ENCODE measurements at regions not wholly inside any gene's neighbourhood (a gene's known extent, or its start where the extent isn't known, plus 50 kb on each side); places are given as distances from the start of the nearest gene placed in this dataset.

DNA sequence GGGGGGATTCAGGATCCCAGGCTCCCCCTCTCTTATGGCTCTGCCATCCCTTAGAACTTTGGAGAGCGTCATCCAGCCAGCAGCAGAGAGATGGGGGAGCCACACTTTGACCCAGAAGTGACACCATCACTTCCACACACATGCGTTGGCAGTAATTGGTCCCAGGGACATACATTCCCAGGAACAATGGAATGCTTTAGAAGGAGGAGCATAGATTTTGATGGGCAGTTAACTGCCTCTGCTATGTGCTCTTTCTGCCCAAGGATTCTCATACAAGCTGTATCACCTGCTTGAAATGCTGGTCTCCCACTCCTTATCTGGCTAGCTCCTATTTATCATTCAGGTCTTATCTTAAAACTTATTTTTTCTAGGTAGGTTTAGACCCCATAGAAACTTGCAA, 109.0 kb upstream of the RPH3A start:
- Histone ChIP-seq H3K36me3 (ENCODE audit: control insufficient read depth in 2 of 3, insufficient read depth in 3 of 3, low read length in 3 of 3) (no peaks in the 10 kb centered on the region), H3K27me3 (ENCODE audit: control insufficient read depth, insufficient read depth, low read length) (no peaks in the 10 kb centered on the region), H3K27ac (ENCODE audit: low read depth in 2 of 2, low read length in 2 of 2) (no peak overlapping the region), H3K9me3 (ENCODE audit: control insufficient read depth in 2 of 3, insufficient read depth in 1 of 3, low read length in 3 of 3) (peaks cover 0 to 2% (median 0%) of the 10 kb centered on the region in 3 donors), H3K4me1 (ENCODE audit: control insufficient read depth in 2 of 3, insufficient read depth in 2 of 3, low read depth in 1 of 3, low read length in 3 of 3) (no peaks in the 10 kb centered on the region), H3K4me3 (ENCODE audit: low read length in 3 of 3) (no peak overlapping the region), H3K9ac (ENCODE audit: low read length in 3 of 3) (no peak overlapping the region)
- DNase-seq: no peak
- intact Hi-C loops (cut with DNase I): no loop called here
- no peak for FAIRE-seq
- TF ChIP-seq, protein P1, sequence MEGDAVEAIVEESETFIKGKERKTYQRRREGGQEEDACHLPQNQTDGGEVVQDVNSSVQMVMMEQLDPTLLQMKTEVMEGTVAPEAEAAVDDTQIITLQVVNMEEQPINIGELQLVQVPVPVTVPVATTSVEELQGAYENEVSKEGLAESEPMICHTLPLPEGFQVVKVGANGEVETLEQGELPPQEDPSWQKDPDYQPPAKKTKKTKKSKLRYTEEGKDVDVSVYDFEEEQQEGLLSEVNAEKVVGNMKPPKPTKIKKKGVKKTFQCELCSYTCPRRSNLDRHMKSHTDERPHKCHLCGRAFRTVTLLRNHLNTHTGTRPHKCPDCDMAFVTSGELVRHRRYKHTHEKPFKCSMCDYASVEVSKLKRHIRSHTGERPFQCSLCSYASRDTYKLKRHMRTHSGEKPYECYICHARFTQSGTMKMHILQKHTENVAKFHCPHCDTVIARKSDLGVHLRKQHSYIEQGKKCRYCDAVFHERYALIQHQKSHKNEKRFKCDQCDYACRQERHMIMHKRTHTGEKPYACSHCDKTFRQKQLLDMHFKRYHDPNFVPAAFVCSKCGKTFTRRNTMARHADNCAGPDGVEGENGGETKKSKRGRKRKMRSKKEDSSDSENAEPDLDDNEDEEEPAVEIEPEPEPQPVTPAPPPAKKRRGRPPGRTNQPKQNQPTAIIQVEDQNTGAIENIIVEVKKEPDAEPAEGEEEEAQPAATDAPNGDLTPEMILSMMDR (IDR thresholded peaks at IDR 0.05; ENCODE audit: borderline replicate concordance, extremely low read depth, insufficient read depth): no peak

DNA sequence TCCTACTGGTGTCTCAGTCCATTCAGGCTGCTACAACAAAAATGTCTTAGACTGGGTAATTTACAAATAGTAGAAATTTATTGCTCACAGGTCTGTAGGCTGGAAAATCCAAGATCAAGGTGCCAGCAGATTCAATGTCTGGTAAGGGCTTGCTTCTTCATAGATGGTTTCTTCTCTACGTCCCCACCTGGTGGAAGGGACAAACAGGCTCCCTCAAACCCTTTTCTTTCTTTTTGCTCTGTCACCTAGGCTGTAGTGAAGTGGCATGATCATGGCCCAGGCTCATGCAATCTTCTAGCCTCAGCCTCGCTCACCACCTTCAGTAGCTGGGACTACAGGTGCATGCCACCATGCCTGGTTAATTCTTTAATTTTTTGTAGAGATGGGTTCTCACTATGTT, 106.8 kb upstream of the RPH3A start:
- Histone ChIP-seq H3K36me3 (ENCODE audit: control insufficient read depth in 2 of 3, insufficient read depth in 3 of 3, low read length in 3 of 3) (no peaks in the 10 kb centered on the region), H3K27me3 (ENCODE audit: control insufficient read depth, insufficient read depth, low read length) (no peaks in the 10 kb centered on the region), H3K27ac (ENCODE audit: low read depth in 2 of 2, low read length in 2 of 2) (no peak overlapping the region), H3K4me3 (ENCODE audit: low read length in 3 of 3) (no peak overlapping the region), H3K9me3 (ENCODE audit: control insufficient read depth in 2 of 3, insufficient read depth in 1 of 3, low read length in 3 of 3) (peaks cover 0 to 2% (median 0%) of the 10 kb centered on the region in 3 donors), H3K4me1 (ENCODE audit: control insufficient read depth in 2 of 3, insufficient read depth in 2 of 3, low read depth in 1 of 3, low read length in 3 of 3) (no peaks in the 10 kb centered on the region), H3K9ac (ENCODE audit: low read length in 3 of 3) (no peak overlapping the region)
- TF ChIP-seq, protein P1 (IDR thresholded peaks at IDR 0.05; ENCODE audit: borderline replicate concordance, extremely low read depth, insufficient read depth): no peak
- FAIRE-seq: no peak
- no peak for DNase-seq
- intact Hi-C loops (cut with DNase I): no loop called here

- Histone ChIP-seq H3K4me3 (ENCODE audit: low read length in 3 of 3) (no peak overlapping the region), H3K27ac (ENCODE audit: low read depth in 2 of 2, low read length in 2 of 2) (no peak overlapping the region), H3K36me3 (ENCODE audit: control insufficient read depth in 2 of 3, insufficient read depth in 3 of 3, low read length in 3 of 3) (no peaks in the 10 kb centered on the region), H3K9ac (ENCODE audit: low read length in 3 of 3) (no peak overlapping the region), H3K27me3 (ENCODE audit: control insufficient read depth, insufficient read depth, low read length) (no peaks in the 10 kb centered on the region), H3K9me3 (ENCODE audit: control insufficient read depth in 2 of 3, insufficient read depth in 1 of 3, low read length in 3 of 3) (peaks cover 0 to 2% (median 0%) of the 10 kb centered on the region in 3 donors), H3K4me1 (ENCODE audit: control insufficient read depth in 2 of 3, insufficient read depth in 2 of 3, low read depth in 1 of 3, low read length in 3 of 3) (no peaks in the 10 kb centered on the region)
- TF ChIP-seq, protein P1 (IDR thresholded peaks at IDR 0.05; ENCODE audit: borderline replicate concordance, extremely low read depth, insufficient read depth): no peak
- no peak for FAIRE-seq
- intact Hi-C loops (cut with DNase I): no loop called here
- no peak for DNase-seq
These were observed 106.2 kb upstream of the RPH3A start for GRCh38 chr12:112685321-112685720.

DNA sequence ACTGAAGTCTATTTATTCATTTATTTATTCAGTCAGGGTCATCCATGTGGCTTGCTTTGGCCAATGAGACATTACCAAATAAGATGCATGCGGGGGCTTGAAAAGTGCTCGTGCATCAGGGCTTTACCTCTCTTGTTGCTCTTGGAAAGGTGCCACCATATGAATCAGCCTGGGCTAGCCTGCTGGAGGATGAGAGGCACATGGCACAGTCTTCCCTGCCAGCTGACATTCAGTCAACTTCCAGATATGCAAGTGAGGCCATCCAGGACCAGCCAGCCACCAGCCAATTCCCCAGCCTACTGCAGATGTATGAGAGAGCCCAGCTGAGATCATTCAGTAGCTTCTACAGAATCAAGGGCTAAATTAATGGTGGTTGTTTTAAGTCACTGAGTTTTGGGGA, 105.2 kb upstream of the RPH3A start:
- FAIRE-seq (no peak), DNase-seq (no peak)
- intact Hi-C loops (cut with DNase I): no loop called here
- Histone ChIP-seq H3K9ac (ENCODE audit: low read length in 3 of 3) (no peak overlapping the region), H3K27me3 (ENCODE audit: control insufficient read depth, insufficient read depth, low read length) (no peaks in the 10 kb centered on the region), H3K27ac (ENCODE audit: low read depth in 2 of 2, low read length in 2 of 2) (no peak overlapping the region), H3K36me3 (ENCODE audit: control insufficient read depth in 2 of 3, insufficient read depth in 3 of 3, low read length in 3 of 3) (no peaks in the 10 kb centered on the region), H3K9me3 (ENCODE audit: control insufficient read depth in 2 of 3, insufficient read depth in 1 of 3, low read length in 3 of 3) (peaks cover 0 to 2% (median 0%) of the 10 kb centered on the region in 3 donors), H3K4me3 (ENCODE audit: low read length in 3 of 3) (no peak overlapping the region), H3K4me1 (ENCODE audit: control insufficient read depth in 2 of 3, insufficient read depth in 2 of 3, low read depth in 1 of 3, low read length in 3 of 3) (no peaks in the 10 kb centered on the region)
- TF ChIP-seq, protein P1 (IDR thresholded peaks at IDR 0.05; ENCODE audit: borderline replicate concordance, extremely low read depth, insufficient read depth): no peak
